ENCODE measurements at regions not wholly inside any gene's neighbourhood (a gene's known extent, or its start where the extent isn't known, plus 50 kb on each side); places are given as distances from the start of the nearest gene placed in this dataset.

DNA sequence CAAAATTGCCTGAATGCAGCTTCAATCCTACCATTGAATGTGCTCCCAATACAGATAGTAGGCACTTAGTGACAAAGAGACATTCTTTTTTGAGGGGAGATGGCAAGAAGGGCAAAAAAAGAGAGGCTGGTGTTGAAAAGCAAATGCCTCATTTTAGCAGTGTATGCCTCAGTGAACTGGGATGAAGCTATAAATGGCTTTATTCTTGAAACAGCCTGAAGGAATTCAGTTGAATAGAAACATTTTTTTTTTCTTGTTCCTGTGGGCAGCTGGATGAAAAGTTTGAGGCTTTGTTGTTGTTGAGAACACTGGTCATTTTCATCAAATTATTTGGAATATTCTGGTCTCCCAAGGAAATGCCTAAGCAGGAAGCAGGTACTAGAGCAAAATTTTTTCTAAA is 228.9 kb downstream of the RNF144A start:
- Histone ChIP-seq H4K20me1 (ENCODE audit: insufficient read depth, low read length) (no peaks in the 10 kb centered on the region), H3K4me3 (replicated peaks in 1 of 3; ENCODE audit: low read depth in 2 of 3, low read length in 3 of 3) (no peak overlapping the region), H3K9me3 (replicated peaks in 1 of 2; ENCODE audit: control insufficient read depth in 1 of 2, insufficient read depth in 1 of 2, low read length in 2 of 2) (peaks cover 0 to 3% of the 10 kb centered on the region in 2 donors), H3K9ac (ENCODE audit: insufficient read depth, low read length, poor library complexity, severe bottlenecking) (no peak overlapping the region), H3K4me2 (replicated peaks; ENCODE audit: extremely low read depth, low read length, poor library complexity, severe bottlenecking) (no peak overlapping the region), H2AFZ (ENCODE audit: insufficient read depth, low read depth, low read length, poor library complexity, severe bottlenecking) (no peak overlapping the region), H3K79me2 (ENCODE audit: insufficient read depth, low read length) (no peaks in the 10 kb centered on the region), H3K36me3 (replicated peaks in 1 of 2; ENCODE audit: control insufficient read depth in 1 of 2, insufficient read depth in 2 of 2, low read length in 2 of 2) (no peaks in the 10 kb centered on the region), H3K4me1 (ENCODE audit: control insufficient read depth in 1 of 2, insufficient read depth in 2 of 2, low read length in 2 of 2) (no peaks in the 10 kb centered on the region), H3K27ac (ENCODE audit: low read depth in 1 of 2, low read length in 2 of 2) (no peak overlapping the region), H3K27me3 (ENCODE audit: control insufficient read depth in 2 of 2, insufficient read depth in 2 of 2, low read length in 2 of 2) (no peaks in the 10 kb centered on the region)
- H3K9me3 Mint-ChIP-seq, result peaks cover 3 to 16% (median 7%) of the 10 kb centered on the region in 7 donors
- H3K4me1 Mint-ChIP-seq, result no peaks in the 10 kb centered on the region
- intact Hi-C loops (cut with micrococcal nuclease), result no loop called here
- TF ChIP-seq, protein P1, sequence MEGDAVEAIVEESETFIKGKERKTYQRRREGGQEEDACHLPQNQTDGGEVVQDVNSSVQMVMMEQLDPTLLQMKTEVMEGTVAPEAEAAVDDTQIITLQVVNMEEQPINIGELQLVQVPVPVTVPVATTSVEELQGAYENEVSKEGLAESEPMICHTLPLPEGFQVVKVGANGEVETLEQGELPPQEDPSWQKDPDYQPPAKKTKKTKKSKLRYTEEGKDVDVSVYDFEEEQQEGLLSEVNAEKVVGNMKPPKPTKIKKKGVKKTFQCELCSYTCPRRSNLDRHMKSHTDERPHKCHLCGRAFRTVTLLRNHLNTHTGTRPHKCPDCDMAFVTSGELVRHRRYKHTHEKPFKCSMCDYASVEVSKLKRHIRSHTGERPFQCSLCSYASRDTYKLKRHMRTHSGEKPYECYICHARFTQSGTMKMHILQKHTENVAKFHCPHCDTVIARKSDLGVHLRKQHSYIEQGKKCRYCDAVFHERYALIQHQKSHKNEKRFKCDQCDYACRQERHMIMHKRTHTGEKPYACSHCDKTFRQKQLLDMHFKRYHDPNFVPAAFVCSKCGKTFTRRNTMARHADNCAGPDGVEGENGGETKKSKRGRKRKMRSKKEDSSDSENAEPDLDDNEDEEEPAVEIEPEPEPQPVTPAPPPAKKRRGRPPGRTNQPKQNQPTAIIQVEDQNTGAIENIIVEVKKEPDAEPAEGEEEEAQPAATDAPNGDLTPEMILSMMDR (IDR thresholded peaks at IDR 0.05), result no peak
- H3K4me3 Mint-ChIP-seq, result no peak overlapping the region
- H3K36me3 Mint-ChIP-seq, result no peaks in the 10 kb centered on the region
- no peak for DNase-seq
- H3K27me3 Mint-ChIP-seq (ENCODE audit: low read depth in 3 of 3), result no peaks in the 10 kb centered on the region
- no peak overlapping the region for H3K27ac Mint-ChIP-seq

DNA sequence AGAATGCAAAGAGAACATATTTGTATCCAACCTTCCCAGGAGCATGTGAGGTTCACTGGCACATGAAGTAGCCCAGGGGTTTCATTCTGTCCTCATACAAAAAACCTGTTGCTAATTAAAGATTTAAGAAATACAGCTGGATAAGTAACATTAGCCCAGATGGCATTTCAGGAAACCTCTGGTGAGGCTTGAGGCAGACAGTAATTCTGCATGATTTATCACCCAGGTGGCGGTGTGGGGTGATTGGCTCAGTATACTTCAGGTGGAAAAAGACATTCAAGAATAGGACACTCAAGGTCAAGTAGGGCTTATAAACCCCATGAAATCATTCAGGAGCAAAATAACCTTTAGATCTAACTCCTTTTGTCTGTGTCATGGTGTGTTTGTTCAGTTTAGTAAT is 237.4 kb downstream of the RNF144A start:
- no peak overlapping the region for H3K4me3 ChIP-seq (replicated peaks in 1 of 3; ENCODE audit: low read depth in 2 of 3, low read length in 3 of 3)
- Mint-ChIP-seq H3K27ac (no peak overlapping the region), H3K27me3 (ENCODE audit: low read depth in 3 of 3) (peaks cover 0 to 2% (median 1%) of the 10 kb centered on the region in 3 donors), H3K9me3 (peaks cover 0 to 10% (median 7%) of the 10 kb centered on the region in 7 donors), H3K36me3 (no peaks in the 10 kb centered on the region), H3K4me1 (no peaks in the 10 kb centered on the region), H3K4me3 (no peak overlapping the region)
- no peak overlapping the region for H3K27ac ChIP-seq (ENCODE audit: low read depth in 1 of 2, low read length in 2 of 2)
- no CpG with 5 or more reads among the region's 1 CpG for WGBS (ENCODE audit: insufficient coverage)
- no peaks in the 10 kb centered on the region for H3K4me1 ChIP-seq (ENCODE audit: control insufficient read depth in 1 of 2, insufficient read depth in 2 of 2, low read length in 2 of 2)
- intact Hi-C loops (cut with micrococcal nuclease), result no loop called here
- no peak overlapping the region for H2AFZ ChIP-seq (ENCODE audit: insufficient read depth, low read depth, low read length, poor library complexity, severe bottlenecking)
- H3K36me3 ChIP-seq (replicated peaks in 1 of 2; ENCODE audit: control insufficient read depth in 1 of 2, insufficient read depth in 2 of 2, low read length in 2 of 2), result no peaks in the 10 kb centered on the region
- H3K4me2 ChIP-seq (replicated peaks; ENCODE audit: extremely low read depth, low read length, poor library complexity, severe bottlenecking), result no peak overlapping the region
- H3K9me3 ChIP-seq (replicated peaks in 1 of 2; ENCODE audit: control insufficient read depth in 1 of 2, insufficient read depth in 1 of 2, low read length in 2 of 2), result peaks cover 0 to 9% of the 10 kb centered on the region in 2 donors
- no peak overlapping the region for H3K9ac ChIP-seq (ENCODE audit: insufficient read depth, low read length, poor library complexity, severe bottlenecking)
- DNase-seq, result no peak
- no peaks in the 10 kb centered on the region for H3K79me2 ChIP-seq (ENCODE audit: insufficient read depth, low read length)
- TF ChIP-seq, protein P1 (IDR thresholded peaks at IDR 0.05), result no peak
- H3K27me3 ChIP-seq (ENCODE audit: control insufficient read depth in 2 of 2, insufficient read depth in 2 of 2, low read length in 2 of 2), result no peaks in the 10 kb centered on the region
- no peaks in the 10 kb centered on the region for H4K20me1 ChIP-seq (ENCODE audit: insufficient read depth, low read length)

All from CD14-positive monocyte (primary cell).